ENCODE measurements at regions not wholly inside any gene's neighbourhood (a gene's known extent, or its start where the extent isn't known, plus 50 kb on each side); places are given as distances from the start of the nearest gene placed in this dataset.

DNA sequence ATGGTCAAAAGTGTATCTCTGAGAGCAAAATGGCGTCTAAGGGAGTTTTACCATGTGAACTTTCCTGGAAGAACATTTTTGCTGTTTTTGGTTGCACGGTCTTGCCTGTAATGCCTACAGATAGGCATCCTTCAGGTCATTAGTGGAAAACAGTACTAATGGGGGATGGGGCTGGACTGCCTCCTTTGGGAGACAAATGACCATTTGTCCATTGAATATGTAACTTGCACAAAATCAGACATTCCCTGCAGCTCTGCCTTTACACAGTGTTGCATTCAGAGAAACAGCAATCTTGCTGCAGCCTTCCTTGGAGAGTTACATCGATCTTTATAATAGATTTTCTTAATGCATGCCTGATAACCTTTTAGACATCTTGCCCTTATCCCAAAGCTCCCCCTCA, 138.5 kb upstream of the EGFLAM start:
- TF ChIP-seq, protein P1, sequence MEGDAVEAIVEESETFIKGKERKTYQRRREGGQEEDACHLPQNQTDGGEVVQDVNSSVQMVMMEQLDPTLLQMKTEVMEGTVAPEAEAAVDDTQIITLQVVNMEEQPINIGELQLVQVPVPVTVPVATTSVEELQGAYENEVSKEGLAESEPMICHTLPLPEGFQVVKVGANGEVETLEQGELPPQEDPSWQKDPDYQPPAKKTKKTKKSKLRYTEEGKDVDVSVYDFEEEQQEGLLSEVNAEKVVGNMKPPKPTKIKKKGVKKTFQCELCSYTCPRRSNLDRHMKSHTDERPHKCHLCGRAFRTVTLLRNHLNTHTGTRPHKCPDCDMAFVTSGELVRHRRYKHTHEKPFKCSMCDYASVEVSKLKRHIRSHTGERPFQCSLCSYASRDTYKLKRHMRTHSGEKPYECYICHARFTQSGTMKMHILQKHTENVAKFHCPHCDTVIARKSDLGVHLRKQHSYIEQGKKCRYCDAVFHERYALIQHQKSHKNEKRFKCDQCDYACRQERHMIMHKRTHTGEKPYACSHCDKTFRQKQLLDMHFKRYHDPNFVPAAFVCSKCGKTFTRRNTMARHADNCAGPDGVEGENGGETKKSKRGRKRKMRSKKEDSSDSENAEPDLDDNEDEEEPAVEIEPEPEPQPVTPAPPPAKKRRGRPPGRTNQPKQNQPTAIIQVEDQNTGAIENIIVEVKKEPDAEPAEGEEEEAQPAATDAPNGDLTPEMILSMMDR (IDR thresholded peaks at IDR 0.05): no peak
- no peak for TF ChIP-seq POLR2A (IDR thresholded peaks at IDR 0.05)
